ENCODE measurements at regions not wholly inside any gene's neighbourhood (a gene's known extent, or its start where the extent isn't known, plus 50 kb on each side); places are given as distances from the start of the nearest gene placed in this dataset.

GRCh38 chrX:125132274-125132673 is 187.4 kb upstream of the TEX13C start:
- H3K79me2 ChIP-seq (ENCODE audit: insufficient read depth, low read length) = no peaks in the 10 kb centered on the region
- H3K36me3 ChIP-seq (ENCODE audit: insufficient read depth, low read length) = no peaks in the 10 kb centered on the region
- H3K9ac ChIP-seq (ENCODE audit: low read depth, low read length, poor library complexity, severe bottlenecking) = no peak overlapping the region
- H4K20me1 ChIP-seq (ENCODE audit: insufficient read depth, low read length, poor library complexity, severe bottlenecking) = no peaks in the 10 kb centered on the region
- no peak overlapping the region for H3K4me3 ChIP-seq (ENCODE audit: low read length, poor library complexity, severe bottlenecking)
- no peaks in the 10 kb centered on the region for H3F3A ChIP-seq (ENCODE audit: low read depth)
- no peaks in the 10 kb centered on the region for H3K9me2 ChIP-seq (replicated peaks; ENCODE audit: low read depth, low read length)
- no peak overlapping the region for H3K4me2 ChIP-seq (ENCODE audit: low read depth, low read length, poor library complexity, severe bottlenecking)
- H2AFZ ChIP-seq (ENCODE audit: low read length) = no peak overlapping the region
- TF ChIP-seq EZH2phosphoT487 (IDR thresholded peaks at IDR 0.05; ENCODE audit: borderline replicate concordance) = no peak
- TF ChIP-seq, protein P1, sequence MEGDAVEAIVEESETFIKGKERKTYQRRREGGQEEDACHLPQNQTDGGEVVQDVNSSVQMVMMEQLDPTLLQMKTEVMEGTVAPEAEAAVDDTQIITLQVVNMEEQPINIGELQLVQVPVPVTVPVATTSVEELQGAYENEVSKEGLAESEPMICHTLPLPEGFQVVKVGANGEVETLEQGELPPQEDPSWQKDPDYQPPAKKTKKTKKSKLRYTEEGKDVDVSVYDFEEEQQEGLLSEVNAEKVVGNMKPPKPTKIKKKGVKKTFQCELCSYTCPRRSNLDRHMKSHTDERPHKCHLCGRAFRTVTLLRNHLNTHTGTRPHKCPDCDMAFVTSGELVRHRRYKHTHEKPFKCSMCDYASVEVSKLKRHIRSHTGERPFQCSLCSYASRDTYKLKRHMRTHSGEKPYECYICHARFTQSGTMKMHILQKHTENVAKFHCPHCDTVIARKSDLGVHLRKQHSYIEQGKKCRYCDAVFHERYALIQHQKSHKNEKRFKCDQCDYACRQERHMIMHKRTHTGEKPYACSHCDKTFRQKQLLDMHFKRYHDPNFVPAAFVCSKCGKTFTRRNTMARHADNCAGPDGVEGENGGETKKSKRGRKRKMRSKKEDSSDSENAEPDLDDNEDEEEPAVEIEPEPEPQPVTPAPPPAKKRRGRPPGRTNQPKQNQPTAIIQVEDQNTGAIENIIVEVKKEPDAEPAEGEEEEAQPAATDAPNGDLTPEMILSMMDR (conservative IDR thresholded peaks at IDR 0.05; ENCODE audit: low read length) = peak; percentile 68
- no peaks in the 10 kb centered on the region for H3K4me1 ChIP-seq (ENCODE audit: insufficient read depth, low read length, poor library complexity, severe bottlenecking)
- H3K9me3 ChIP-seq (ENCODE audit: insufficient read depth, low read depth, low read length) = no peaks in the 10 kb centered on the region
- H3K27me3 ChIP-seq (ENCODE audit: insufficient read depth, low read length, poor library complexity, severe bottlenecking) = no peaks in the 10 kb centered on the region

- no peak overlapping the region for H3K4me3 ChIP-seq (ENCODE audit: low read length, poor library complexity, severe bottlenecking)
- no peaks in the 10 kb centered on the region for H3K9me2 ChIP-seq (replicated peaks; ENCODE audit: low read depth, low read length)
- H3K79me2 ChIP-seq (ENCODE audit: insufficient read depth, low read length) = no peaks in the 10 kb centered on the region
- no peaks in the 10 kb centered on the region for H4K20me1 ChIP-seq (ENCODE audit: insufficient read depth, low read length, poor library complexity, severe bottlenecking)
- no peaks in the 10 kb centered on the region for H3K36me3 ChIP-seq (ENCODE audit: insufficient read depth, low read length)
- no peaks in the 10 kb centered on the region for H3F3A ChIP-seq (ENCODE audit: low read depth)
- no peak overlapping the region for H3K4me2 ChIP-seq (ENCODE audit: low read depth, low read length, poor library complexity, severe bottlenecking)
- H3K4me1 ChIP-seq (ENCODE audit: insufficient read depth, low read length, poor library complexity, severe bottlenecking) = no peaks in the 10 kb centered on the region
- TF ChIP-seq, protein P1 (conservative IDR thresholded peaks at IDR 0.05; ENCODE audit: low read length) = no peak
- TF ChIP-seq EZH2phosphoT487 (IDR thresholded peaks at IDR 0.05; ENCODE audit: borderline replicate concordance) = no peak
- H3K9me3 ChIP-seq (ENCODE audit: insufficient read depth, low read depth, low read length) = no peaks in the 10 kb centered on the region
- H3K9ac ChIP-seq (ENCODE audit: low read depth, low read length, poor library complexity, severe bottlenecking) = no peak overlapping the region
- no peak overlapping the region for H2AFZ ChIP-seq (ENCODE audit: low read length)
- H3K27me3 ChIP-seq (ENCODE audit: insufficient read depth, low read length, poor library complexity, severe bottlenecking) = no peaks in the 10 kb centered on the region
Observed at GRCh38 chrX:125137521-125137920, 182.2 kb upstream of the TEX13C start.

DNA sequence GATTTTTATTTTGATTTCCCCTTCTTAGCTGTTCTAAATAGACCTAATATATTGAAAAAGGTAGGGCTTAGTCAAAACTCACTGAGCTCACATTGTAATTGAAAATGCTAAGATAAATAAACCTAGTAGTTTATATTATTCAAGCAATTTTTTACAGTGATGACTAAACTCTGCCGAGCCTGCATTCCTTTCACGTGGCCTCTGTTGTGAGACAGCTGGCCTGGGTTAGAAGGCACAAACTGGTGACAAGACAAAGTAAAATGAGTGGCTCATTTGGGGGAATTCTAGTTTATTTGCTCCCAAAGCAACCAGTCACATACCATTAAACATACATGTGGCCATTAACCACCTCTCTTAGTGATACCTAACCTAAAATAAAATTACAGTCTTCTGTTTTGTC is 169.4 kb upstream of the TEX13C start:
- Histone ChIP-seq H3K4me2 (ENCODE audit: low read depth, low read length, poor library complexity, severe bottlenecking) (no peak overlapping the region), H3F3A (ENCODE audit: low read depth) (no peaks in the 10 kb centered on the region), H3K4me3 (ENCODE audit: low read length, poor library complexity, severe bottlenecking) (no peak overlapping the region), H3K4me1 (ENCODE audit: insufficient read depth, low read length, poor library complexity, severe bottlenecking) (no peaks in the 10 kb centered on the region), H3K27me3 (ENCODE audit: insufficient read depth, low read length, poor library complexity, severe bottlenecking) (no peaks in the 10 kb centered on the region), H3K36me3 (ENCODE audit: insufficient read depth, low read length) (no peaks in the 10 kb centered on the region), H3K9me3 (ENCODE audit: insufficient read depth, low read depth, low read length) (no peaks in the 10 kb centered on the region), H3K9me2 (replicated peaks; ENCODE audit: low read depth, low read length) (no peaks in the 10 kb centered on the region), H2AFZ (ENCODE audit: low read length) (no peak overlapping the region), H3K79me2 (ENCODE audit: insufficient read depth, low read length) (no peaks in the 10 kb centered on the region), H4K20me1 (ENCODE audit: insufficient read depth, low read length, poor library complexity, severe bottlenecking) (no peaks in the 10 kb centered on the region), H3K9ac (ENCODE audit: low read depth, low read length, poor library complexity, severe bottlenecking) (no peak overlapping the region)
- TF ChIP-seq, protein P1 (conservative IDR thresholded peaks at IDR 0.05; ENCODE audit: low read length) = no peak
- TF ChIP-seq EZH2phosphoT487 (IDR thresholded peaks at IDR 0.05; ENCODE audit: borderline replicate concordance) = no peak

Data from Loucy (cell line).